IMR-90 (cell line): ENCODE measurements at regions not wholly inside any gene's neighbourhood (a gene's known extent, or its start where the extent isn't known, plus 50 kb on each side); places are given as distances from the start of the nearest gene placed in this dataset.

Source experiments
- BHLHE40 ChIP-seq: fragments of 150-350 bp; IDR thresholded peaks from 2 replicates; pipeline ENCODE4 v1.6.1; 2016; ENCODE audit warnings: mild to moderate bottlenecking, low read depth, low read length
- RCOR1 ChIP-seq: IDR thresholded peaks from 2 replicates; pipeline ENCODE4 v1.6.1; 2012; ENCODE audit warnings: mild to moderate bottlenecking, low read length, improper control_type of control experiment; ENCODE audit not compliant: insufficient replicate concordance

DNA sequence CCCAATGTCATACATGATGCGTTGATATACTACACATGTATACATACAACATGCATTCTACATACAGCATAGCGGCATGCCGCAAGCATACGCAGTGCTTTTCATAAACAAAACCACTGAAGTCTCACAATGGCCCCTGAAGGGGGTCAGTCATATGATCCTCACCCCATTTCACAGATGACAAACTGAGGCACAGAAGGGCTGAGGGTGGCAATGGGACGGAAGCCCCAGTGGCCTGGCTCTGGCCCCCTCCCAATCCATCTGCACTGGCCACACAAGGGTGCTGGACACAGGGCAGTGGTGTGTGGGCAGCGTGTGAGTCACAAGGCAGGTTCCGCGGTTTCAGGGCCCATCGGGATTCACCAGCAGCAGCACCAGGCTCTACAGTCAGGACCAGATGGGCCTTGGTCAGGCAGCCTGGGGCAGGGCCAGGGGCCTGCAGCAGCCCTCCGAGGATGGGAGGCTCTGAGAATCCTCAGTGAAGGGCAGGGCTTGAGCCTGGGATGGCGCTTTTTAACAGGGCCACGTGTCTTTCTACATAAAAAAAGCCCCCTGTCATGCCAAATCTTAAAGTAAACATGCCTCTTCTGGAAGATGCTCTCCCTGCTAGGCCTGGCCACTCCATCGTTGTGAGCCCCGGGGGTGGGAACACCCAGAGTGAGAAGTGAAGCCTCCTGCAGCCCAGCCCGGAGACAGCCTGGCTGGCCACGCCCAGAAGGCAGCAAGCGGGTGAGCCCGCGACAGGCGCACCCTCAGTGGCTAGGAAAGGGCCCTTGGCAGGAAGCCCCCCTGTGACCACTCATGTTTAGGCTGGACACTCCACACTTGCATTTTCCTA lies 206.5 kb downstream of the CTTN start:
- no peak for TF ChIP-seq RCOR1
- TF ChIP-seq BHLHE40 = no peak
